HCT116 (cell line): ENCODE measurements at regions not wholly inside any gene's neighbourhood (a gene's known extent, or its start where the extent isn't known, plus 50 kb on each side); places are given as distances from the start of the nearest gene placed in this dataset.

Source experiments
- EGR1 ChIP-seq: IDR thresholded peaks from 2 replicates; pipeline ENCODE4 v1.6.1; 2012; ENCODE audit warnings: low read depth
- ELF1 ChIP-seq: IDR thresholded peaks from 2 replicates; pipeline ENCODE4 v1.6.1; 2012; ENCODE audit warnings: low read depth, borderline replicate concordance
- EZH2 ChIP-seq: fragments of 200-600 bp; sonication (generic); IDR thresholded peaks from 2 replicates; pipeline ENCODE4 v1.6.1; 2017; ENCODE audit warnings: antibody characterized with exemption, mixed run types
- POLR2A ChIP-seq: IDR thresholded peaks from 2 replicates; pipeline ENCODE4 v1.7.0; 2011; ENCODE audit warnings: borderline replicate concordance; ENCODE audit not compliant: insufficient read depth, insufficient read length; ENCODE audit errors: extremely low read depth
- POLR2AphosphoS5 ChIP-seq: IDR thresholded peaks from 2 replicates; pipeline ENCODE4 v1.6.1; 2011; ENCODE audit warnings: mild to moderate bottlenecking, low read depth, low read length, moderate library complexity
- RAD21 ChIP-seq: IDR thresholded peaks from 2 replicates; pipeline ENCODE4 v1.6.1; 2012; ENCODE audit warnings: low read depth, mild to moderate bottlenecking
- TCF7L2 ChIP-seq: IDR thresholded peaks from 2 replicates; pipeline ENCODE4 v1.7.0; 2011; ENCODE audit warnings: borderline replicate concordance, inconsistent platforms; ENCODE audit not compliant: insufficient read depth, insufficient read length; ENCODE audit errors: extremely low read depth
- ZFX ChIP-seq: fragments of 450-650 bp; IDR thresholded peaks from 2 replicates; pipeline ENCODE4 v1.6.1; 2017
- TF ChIP-seq, protein P1 (sequence below), 3 experiments: fragments of 200-600 bp in 1 of 3; sonication (generic) in 1 of 3; IDR thresholded peaks in 2 of 3; conservative IDR thresholded peaks in 1 of 3; 2 replicates each; pipeline ENCODE4 v1.5.1; 2012 to 2017; ENCODE audit warnings: low read depth in 2 of 3, low read length in 2 of 3, antibody characterized with exemption in 1 of 3, borderline replicate concordance in 1 of 3, control low read depth in 1 of 3, mild to moderate bottlenecking in 1 of 3, mixed read lengths in 1 of 3, mixed run types in 1 of 3, moderate library complexity in 1 of 3; ENCODE audit not compliant: insufficient read depth in 1 of 3
- TF ChIP-seq, protein P2 (sequence below): IDR thresholded peaks from 2 replicates; pipeline ENCODE4 v1.6.1; 2012; ENCODE audit warnings: low read depth
- TF ChIP-seq, protein P3 (sequence below): IDR thresholded peaks from 2 replicates; pipeline ENCODE4 v1.6.1; 2012
- TF ChIP-seq, protein P4 (sequence below): IDR thresholded peaks from 2 replicates; pipeline ENCODE4 v1.6.1; 2011; ENCODE audit warnings: mild to moderate bottlenecking, low read length, moderate library complexity; ENCODE audit not compliant: insufficient replicate concordance; ENCODE audit errors: extremely low read depth

DNA sequence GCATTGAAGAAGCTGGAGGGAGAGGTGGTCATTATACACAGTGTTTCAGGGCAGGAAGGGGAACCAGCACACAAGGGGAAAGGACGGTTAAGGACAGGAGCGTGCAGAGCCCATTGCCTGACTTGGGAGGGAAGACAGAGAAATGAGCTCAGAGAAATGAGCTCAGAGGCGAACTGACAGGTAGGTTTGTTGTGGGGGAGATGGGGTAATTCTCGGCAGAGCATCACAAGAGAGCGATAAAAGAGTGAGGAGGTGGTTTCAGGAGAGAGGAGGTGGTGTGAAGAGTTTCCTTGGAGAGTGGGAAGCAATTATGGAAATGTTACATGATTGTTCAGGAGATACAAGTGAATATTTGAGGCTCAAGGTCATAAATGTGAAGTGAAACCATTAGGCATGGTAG is 61.0 kb downstream of the MRGPRX1 start:
- TF ChIP-seq POLR2A: no peak
- TF ChIP-seq, protein P1, sequence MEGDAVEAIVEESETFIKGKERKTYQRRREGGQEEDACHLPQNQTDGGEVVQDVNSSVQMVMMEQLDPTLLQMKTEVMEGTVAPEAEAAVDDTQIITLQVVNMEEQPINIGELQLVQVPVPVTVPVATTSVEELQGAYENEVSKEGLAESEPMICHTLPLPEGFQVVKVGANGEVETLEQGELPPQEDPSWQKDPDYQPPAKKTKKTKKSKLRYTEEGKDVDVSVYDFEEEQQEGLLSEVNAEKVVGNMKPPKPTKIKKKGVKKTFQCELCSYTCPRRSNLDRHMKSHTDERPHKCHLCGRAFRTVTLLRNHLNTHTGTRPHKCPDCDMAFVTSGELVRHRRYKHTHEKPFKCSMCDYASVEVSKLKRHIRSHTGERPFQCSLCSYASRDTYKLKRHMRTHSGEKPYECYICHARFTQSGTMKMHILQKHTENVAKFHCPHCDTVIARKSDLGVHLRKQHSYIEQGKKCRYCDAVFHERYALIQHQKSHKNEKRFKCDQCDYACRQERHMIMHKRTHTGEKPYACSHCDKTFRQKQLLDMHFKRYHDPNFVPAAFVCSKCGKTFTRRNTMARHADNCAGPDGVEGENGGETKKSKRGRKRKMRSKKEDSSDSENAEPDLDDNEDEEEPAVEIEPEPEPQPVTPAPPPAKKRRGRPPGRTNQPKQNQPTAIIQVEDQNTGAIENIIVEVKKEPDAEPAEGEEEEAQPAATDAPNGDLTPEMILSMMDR (IDR thresholded peaks at IDR 0.05 in 2 of 3, conservative IDR thresholded peaks at IDR 0.05 in 1 of 3; ENCODE audit: borderline replicate concordance in 1 of 3, insufficient read depth in 1 of 3, low read depth in 2 of 3, low read length in 2 of 3): no peak
- TF ChIP-seq, protein P2, sequence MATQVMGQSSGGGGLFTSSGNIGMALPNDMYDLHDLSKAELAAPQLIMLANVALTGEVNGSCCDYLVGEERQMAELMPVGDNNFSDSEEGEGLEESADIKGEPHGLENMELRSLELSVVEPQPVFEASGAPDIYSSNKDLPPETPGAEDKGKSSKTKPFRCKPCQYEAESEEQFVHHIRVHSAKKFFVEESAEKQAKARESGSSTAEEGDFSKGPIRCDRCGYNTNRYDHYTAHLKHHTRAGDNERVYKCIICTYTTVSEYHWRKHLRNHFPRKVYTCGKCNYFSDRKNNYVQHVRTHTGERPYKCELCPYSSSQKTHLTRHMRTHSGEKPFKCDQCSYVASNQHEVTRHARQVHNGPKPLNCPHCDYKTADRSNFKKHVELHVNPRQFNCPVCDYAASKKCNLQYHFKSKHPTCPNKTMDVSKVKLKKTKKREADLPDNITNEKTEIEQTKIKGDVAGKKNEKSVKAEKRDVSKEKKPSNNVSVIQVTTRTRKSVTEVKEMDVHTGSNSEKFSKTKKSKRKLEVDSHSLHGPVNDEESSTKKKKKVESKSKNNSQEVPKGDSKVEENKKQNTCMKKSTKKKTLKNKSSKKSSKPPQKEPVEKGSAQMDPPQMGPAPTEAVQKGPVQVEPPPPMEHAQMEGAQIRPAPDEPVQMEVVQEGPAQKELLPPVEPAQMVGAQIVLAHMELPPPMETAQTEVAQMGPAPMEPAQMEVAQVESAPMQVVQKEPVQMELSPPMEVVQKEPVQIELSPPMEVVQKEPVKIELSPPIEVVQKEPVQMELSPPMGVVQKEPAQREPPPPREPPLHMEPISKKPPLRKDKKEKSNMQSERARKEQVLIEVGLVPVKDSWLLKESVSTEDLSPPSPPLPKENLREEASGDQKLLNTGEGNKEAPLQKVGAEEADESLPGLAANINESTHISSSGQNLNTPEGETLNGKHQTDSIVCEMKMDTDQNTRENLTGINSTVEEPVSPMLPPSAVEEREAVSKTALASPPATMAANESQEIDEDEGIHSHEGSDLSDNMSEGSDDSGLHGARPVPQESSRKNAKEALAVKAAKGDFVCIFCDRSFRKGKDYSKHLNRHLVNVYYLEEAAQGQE: no peak
- TF ChIP-seq EZH2: no peak
- TF ChIP-seq POLR2AphosphoS5: no peak
- TF ChIP-seq ELF1: no peak
- TF ChIP-seq EGR1: no peak
- TF ChIP-seq ZFX: no peak
- TF ChIP-seq, protein P3, sequence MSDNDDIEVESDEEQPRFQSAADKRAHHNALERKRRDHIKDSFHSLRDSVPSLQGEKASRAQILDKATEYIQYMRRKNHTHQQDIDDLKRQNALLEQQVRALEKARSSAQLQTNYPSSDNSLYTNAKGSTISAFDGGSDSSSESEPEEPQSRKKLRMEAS: no peak
- TF ChIP-seq, protein P4, sequence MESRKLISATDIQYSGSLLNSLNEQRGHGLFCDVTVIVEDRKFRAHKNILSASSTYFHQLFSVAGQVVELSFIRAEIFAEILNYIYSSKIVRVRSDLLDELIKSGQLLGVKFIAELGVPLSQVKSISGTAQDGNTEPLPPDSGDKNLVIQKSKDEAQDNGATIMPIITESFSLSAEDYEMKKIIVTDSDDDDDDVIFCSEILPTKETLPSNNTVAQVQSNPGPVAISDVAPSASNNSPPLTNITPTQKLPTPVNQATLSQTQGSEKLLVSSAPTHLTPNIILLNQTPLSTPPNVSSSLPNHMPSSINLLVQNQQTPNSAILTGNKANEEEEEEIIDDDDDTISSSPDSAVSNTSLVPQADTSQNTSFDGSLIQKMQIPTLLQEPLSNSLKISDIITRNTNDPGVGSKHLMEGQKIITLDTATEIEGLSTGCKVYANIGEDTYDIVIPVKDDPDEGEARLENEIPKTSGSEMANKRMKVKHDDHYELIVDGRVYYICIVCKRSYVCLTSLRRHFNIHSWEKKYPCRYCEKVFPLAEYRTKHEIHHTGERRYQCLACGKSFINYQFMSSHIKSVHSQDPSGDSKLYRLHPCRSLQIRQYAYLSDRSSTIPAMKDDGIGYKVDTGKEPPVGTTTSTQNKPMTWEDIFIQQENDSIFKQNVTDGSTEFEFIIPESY: no peak
- no peak for TF ChIP-seq RAD21
- TF ChIP-seq TCF7L2: no peak
